GM12864 (cell line): ENCODE measurements at regions not wholly inside any gene's neighbourhood (a gene's known extent, or its start where the extent isn't known, plus 50 kb on each side); places are given as distances from the start of the nearest gene placed in this dataset.
"Not testable (repeated sequence)": the region's sequence is repeated elsewhere in the genome, so short reads cannot be mapped to it uniquely, and the experiment has no call there.

Experiments
- DNase-seq: peaks from one replicate; pipeline ENCODE4 v3.0.0-alpha.2; 2011; ENCODE audit warnings: low read depth
- H3K4me3 ChIP-seq: 2 replicates; pipeline ENCODE4 v1.5.1; 2011; ENCODE audit warnings: mild to moderate bottlenecking, low read depth, low read length, control low read depth
- TF ChIP-seq, protein P1 (sequence below): IDR thresholded peaks from 2 replicates; pipeline ENCODE4 v1.5.1; 2011; ENCODE audit warnings: low read depth, mild to moderate bottlenecking, moderate library complexity, low read length, control low read depth, inconsistent platforms; ENCODE audit errors: missing control alignments

DNA sequence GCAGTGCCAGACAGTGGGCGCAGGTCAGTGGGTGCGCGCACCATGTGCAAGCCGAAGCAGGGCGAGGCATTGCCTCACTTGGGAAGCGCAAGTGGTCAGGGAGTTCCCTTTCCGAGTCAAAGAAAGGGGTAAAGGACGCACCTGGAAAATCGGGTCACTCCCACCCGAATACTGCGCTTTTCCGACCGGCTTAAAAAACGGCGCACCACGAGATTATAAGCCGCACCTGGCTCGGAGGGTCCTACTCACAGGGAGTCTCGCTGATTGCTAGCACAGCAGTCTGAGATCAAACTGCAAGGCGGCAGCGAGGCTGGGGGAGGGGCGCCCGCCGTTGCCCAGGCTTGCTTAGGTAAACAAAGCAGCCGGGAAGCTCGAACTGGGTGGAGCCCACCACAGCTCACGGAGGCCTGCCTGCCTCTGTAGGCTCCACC is 77.9 kb downstream of the NR4A2 start:
- H3K4me3 ChIP-seq, result not testable (repeated sequence)

GRCh38 chr2:156253765-156254164 is 78.8 kb downstream of the NR4A2 start:
- no peak for DNase-seq
- no peak overlapping the region for H3K4me3 ChIP-seq
- TF ChIP-seq, protein P1, sequence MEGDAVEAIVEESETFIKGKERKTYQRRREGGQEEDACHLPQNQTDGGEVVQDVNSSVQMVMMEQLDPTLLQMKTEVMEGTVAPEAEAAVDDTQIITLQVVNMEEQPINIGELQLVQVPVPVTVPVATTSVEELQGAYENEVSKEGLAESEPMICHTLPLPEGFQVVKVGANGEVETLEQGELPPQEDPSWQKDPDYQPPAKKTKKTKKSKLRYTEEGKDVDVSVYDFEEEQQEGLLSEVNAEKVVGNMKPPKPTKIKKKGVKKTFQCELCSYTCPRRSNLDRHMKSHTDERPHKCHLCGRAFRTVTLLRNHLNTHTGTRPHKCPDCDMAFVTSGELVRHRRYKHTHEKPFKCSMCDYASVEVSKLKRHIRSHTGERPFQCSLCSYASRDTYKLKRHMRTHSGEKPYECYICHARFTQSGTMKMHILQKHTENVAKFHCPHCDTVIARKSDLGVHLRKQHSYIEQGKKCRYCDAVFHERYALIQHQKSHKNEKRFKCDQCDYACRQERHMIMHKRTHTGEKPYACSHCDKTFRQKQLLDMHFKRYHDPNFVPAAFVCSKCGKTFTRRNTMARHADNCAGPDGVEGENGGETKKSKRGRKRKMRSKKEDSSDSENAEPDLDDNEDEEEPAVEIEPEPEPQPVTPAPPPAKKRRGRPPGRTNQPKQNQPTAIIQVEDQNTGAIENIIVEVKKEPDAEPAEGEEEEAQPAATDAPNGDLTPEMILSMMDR, result no peak

More for the DNA sequence above, 77.9 kb downstream of the NR4A2 start:
- DNase-seq, result not testable (repeated sequence)

DNA sequence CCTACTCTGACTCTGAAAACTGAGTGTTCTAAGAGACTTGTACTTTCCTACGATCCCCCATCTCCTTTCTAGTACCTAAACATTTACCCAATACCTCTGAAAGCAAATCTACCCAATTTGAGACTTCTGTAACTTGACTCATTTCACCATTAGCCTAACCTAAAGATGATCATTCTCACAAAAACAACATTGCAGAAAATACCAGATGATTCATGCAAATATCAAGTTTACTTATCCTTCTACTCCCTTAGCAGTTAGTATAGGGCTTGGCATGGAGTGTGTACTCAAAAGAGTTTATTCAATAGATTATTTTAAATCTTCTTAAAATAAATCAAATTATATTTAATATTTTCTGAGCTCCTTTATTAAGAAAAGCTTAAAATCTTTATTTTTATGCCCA is 89.6 kb downstream of the NR4A2 start:
- DNase-seq, result no peak
- TF ChIP-seq, protein P1, result no peak
- no peak overlapping the region for H3K4me3 ChIP-seq

DNA sequence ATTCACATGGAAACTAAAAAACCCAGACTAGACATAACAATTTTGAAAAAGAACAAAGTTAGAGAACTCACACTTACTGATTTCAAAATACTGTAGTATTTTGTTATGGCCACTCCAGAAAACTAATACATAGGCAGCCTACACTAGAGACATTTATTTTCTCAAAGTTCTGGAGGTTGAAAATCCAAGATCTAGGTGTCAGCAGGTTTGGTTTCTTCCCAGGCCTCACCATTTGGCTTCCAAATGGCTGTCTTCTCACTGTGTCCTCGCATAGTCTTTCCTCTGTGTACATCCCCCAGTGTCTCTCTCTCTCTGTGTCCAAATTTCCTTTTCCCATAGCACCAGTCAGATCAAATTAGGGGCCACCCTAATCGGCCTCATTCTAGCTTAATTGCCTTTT is 95.0 kb downstream of the NR4A2 start:
- H3K4me3 ChIP-seq, result no peak overlapping the region
- DNase-seq, result no peak
- TF ChIP-seq, protein P1, result no peak

- H3K4me3 ChIP-seq, result no peak overlapping the region
- no peak for DNase-seq
- TF ChIP-seq, protein P1, result no peak
Measured at GRCh38 chr2:156229724-156230362, 102.7 kb downstream of the NR4A2 start.

- not testable (repeated sequence) for DNase-seq, H3K4me3 ChIP-seq
Measured at GRCh38 chr2:156223328-156223727, 109.2 kb downstream of the NR4A2 start.

DNA sequence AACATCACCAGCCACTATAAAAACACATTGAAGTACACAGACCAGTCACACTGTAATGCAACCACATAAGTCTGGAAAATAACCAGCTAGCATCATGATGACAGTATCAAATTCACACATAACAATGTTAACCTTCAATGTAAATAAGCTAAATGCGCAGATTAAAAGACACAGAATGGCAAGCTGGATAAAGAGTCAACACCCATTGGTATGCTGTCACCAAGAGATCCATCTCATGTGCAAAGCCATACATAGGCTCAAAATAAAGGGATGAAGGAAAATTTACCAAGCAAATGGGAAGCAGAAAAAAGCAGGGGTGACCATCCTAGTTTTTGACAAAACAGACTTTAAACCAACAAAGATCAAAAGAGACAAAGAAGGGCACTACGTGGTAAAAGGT is 110.8 kb downstream of the NR4A2 start:
- TF ChIP-seq, protein P1, result no peak
- no peak for DNase-seq
- H3K4me3 ChIP-seq, result no peak overlapping the region

DNA sequence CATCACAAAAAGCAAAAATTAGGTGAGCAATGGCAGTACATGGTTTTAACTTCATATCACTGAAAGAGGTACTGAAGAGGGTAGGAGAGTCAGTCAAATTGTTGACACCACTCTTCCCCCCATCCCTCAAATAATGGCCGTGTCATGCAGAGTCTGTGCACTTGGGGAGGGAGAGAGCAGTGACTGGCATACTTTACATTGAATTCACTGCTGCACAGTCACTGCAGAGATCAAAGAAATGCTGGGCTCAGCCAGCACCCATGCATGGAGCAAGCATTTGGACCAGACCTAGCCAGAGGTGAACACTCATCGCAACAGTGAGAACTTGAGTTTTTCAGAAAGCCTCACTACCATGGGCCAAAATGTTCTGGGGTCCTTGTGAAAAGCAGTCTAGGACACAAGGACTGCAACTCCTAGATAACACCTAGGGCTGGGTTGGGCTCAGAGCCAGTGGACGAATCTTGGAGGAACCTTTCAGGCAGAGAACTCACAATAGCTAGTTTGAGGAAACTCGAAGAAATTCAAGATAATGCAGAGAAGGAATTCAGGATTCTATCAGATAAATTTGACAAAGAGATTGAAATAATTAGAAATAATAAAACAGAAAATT is 112.9 kb downstream of the NR4A2 start:
- H3K4me3 ChIP-seq, result no peak overlapping the region
- no peak for DNase-seq
- TF ChIP-seq, protein P1, result no peak
